ENCODE measurements at regions not wholly inside any gene's neighbourhood (a gene's known extent, or its start where the extent isn't known, plus 50 kb on each side); places are given as distances from the start of the nearest gene placed in this dataset.
A peak's percentile ranks its signal among the peaks of the same experiment; 100 is the strongest.

DNA sequence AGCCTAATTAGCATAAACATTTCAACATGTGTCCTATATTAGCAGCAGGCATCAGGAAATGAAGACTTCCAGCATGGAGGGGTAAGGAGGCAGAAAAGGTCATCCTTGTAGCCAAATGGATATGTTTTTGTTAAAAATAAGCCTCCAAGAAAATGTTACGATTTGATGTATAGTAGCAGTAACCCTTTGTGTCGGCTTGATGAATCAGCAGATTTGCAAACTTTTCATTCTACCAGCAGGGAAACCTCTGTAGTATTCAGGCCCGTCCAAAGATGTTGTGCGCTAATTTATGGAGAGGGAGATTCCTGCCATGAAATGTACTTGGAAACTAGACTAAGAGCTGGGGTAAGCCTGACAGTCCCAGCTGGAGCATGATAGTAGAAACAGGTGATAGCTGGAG lies 780.8 kb upstream of the KLHL29 start:
- H3K27me3 ChIP-seq (replicated peaks; ENCODE audit: control insufficient read depth, insufficient read depth, low read length), result no peaks in the 10 kb centered on the region; the same call in 1 of the 2 replicates
- TF ChIP-seq, protein P1, sequence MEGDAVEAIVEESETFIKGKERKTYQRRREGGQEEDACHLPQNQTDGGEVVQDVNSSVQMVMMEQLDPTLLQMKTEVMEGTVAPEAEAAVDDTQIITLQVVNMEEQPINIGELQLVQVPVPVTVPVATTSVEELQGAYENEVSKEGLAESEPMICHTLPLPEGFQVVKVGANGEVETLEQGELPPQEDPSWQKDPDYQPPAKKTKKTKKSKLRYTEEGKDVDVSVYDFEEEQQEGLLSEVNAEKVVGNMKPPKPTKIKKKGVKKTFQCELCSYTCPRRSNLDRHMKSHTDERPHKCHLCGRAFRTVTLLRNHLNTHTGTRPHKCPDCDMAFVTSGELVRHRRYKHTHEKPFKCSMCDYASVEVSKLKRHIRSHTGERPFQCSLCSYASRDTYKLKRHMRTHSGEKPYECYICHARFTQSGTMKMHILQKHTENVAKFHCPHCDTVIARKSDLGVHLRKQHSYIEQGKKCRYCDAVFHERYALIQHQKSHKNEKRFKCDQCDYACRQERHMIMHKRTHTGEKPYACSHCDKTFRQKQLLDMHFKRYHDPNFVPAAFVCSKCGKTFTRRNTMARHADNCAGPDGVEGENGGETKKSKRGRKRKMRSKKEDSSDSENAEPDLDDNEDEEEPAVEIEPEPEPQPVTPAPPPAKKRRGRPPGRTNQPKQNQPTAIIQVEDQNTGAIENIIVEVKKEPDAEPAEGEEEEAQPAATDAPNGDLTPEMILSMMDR (IDR thresholded peaks at IDR 0.05; ENCODE audit: insufficient read depth, low read length, poor library complexity, severe bottlenecking), result no peak
- no peak for DNase-seq (ENCODE audit: extremely low read depth, insufficient read length)
- no peaks in the 10 kb centered on the region for H3K36me3 ChIP-seq (ENCODE audit: control insufficient read depth, insufficient read depth, low read length)
- H3K4me3 ChIP-seq (replicated peaks; ENCODE audit: low read depth, low read length), result no peak overlapping the region

GRCh38 chr2:22616031-22616430 lies 768.9 kb upstream of the KLHL29 start:
- H3K27me3 ChIP-seq (replicated peaks; ENCODE audit: control insufficient read depth, insufficient read depth, low read length), result no peaks in the 10 kb centered on the region
- no peak overlapping the region for H3K4me3 ChIP-seq (replicated peaks; ENCODE audit: low read depth, low read length)
- no peak for DNase-seq (ENCODE audit: extremely low read depth, insufficient read length)
- TF ChIP-seq, protein P1 (IDR thresholded peaks at IDR 0.05; ENCODE audit: insufficient read depth, low read length, poor library complexity, severe bottlenecking), result no peak
- no peaks in the 10 kb centered on the region for H3K36me3 ChIP-seq (ENCODE audit: control insufficient read depth, insufficient read depth, low read length)

- Histone ChIP-seq H3K4me3 (replicated peaks; ENCODE audit: low read depth, low read length) (no peak overlapping the region), H3K36me3 (ENCODE audit: control insufficient read depth, insufficient read depth, low read length) (no peaks in the 10 kb centered on the region), H3K27me3 (replicated peaks; ENCODE audit: control insufficient read depth, insufficient read depth, low read length) (no peaks in the 10 kb centered on the region)
- DNase-seq (ENCODE audit: extremely low read depth, insufficient read length), result no peak
- TF ChIP-seq, protein P1 (IDR thresholded peaks at IDR 0.05; ENCODE audit: insufficient read depth, low read length, poor library complexity, severe bottlenecking), result no peak
These were observed 761.4 kb upstream of the KLHL29 start for GRCh38 chr2:22623620-22624019.

GRCh38 chr2:22626621-22627020 lies 758.4 kb upstream of the KLHL29 start:
- TF ChIP-seq, protein P1 (IDR thresholded peaks at IDR 0.05; ENCODE audit: insufficient read depth, low read length, poor library complexity, severe bottlenecking), result peak; percentile 45
- no peaks in the 10 kb centered on the region for H3K27me3 ChIP-seq (replicated peaks; ENCODE audit: control insufficient read depth, insufficient read depth, low read length)
- no peak for DNase-seq (ENCODE audit: extremely low read depth, insufficient read length)

DNA sequence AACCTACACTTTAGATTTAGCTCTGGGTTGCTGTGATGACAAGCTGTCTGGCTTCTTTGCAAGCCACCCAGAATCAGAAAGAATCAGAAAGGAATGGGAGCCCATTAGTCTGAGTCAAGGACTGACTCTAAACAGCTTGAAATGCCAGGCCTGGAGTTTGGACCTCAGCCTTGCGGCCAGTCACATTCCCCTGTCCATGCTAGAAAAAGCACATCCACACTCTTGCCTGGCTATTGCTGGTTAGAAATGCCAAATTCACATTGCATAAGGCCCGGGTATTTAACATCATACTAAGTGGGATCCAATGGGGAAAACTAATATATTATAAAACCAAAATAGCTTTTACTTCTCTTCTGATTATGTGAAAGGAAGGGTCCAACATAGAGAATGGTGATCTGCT lies 756.8 kb upstream of the KLHL29 start:
- H3K36me3 ChIP-seq (ENCODE audit: control insufficient read depth, insufficient read depth, low read length), result no peaks in the 10 kb centered on the region
- no peaks in the 10 kb centered on the region for H3K27me3 ChIP-seq (replicated peaks; ENCODE audit: control insufficient read depth, insufficient read depth, low read length)
- H3K4me3 ChIP-seq (replicated peaks; ENCODE audit: low read depth, low read length), result no peak overlapping the region
- TF ChIP-seq, protein P1 (IDR thresholded peaks at IDR 0.05; ENCODE audit: insufficient read depth, low read length, poor library complexity, severe bottlenecking), result no peak
- no peak for DNase-seq (ENCODE audit: extremely low read depth, insufficient read length)

More at GRCh38 chr2:22626621-22627020, 758.4 kb upstream of the KLHL29 start:
- Histone ChIP-seq H3K4me3 (replicated peaks; ENCODE audit: low read depth, low read length) (no peak overlapping the region), H3K36me3 (ENCODE audit: control insufficient read depth, insufficient read depth, low read length) (no peaks in the 10 kb centered on the region)

- Histone ChIP-seq H3K36me3 (ENCODE audit: control insufficient read depth, insufficient read depth, low read length) (no peaks in the 10 kb centered on the region), H3K4me3 (replicated peaks; ENCODE audit: low read depth, low read length) (no peak overlapping the region), H3K27me3 (replicated peaks; ENCODE audit: control insufficient read depth, insufficient read depth, low read length) (no peaks in the 10 kb centered on the region)
- TF ChIP-seq, protein P1 (IDR thresholded peaks at IDR 0.05; ENCODE audit: insufficient read depth, low read length, poor library complexity, severe bottlenecking), result no peak
- no peak for DNase-seq (ENCODE audit: extremely low read depth, insufficient read length)
These were observed 756.1 kb upstream of the KLHL29 start for GRCh38 chr2:22628906-22629305.
